ENCODE measurements at regions not wholly inside any gene's neighbourhood (a gene's known extent, or its start where the extent isn't known, plus 50 kb on each side); places are given as distances from the start of the nearest gene placed in this dataset.

DNA sequence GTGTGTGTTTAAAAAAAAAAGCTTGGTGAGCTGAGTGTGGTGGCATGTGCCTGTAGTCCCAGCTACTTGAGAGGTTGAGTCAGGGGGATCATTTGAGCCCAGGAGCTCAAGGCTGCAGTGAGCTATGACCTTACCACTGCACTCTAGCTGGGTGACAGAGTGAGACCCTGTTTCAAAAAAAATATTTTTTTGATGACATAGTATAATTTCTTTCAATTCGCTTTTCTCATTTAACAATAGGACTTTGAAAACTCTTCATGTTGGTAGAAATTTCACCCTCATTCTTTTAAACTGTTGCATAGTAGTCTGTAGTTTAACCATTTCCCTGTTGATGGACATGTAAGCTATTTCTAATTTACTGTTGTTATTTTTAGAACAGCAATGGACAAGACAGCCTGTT, 55.7 kb upstream of the EXOC6 start:
- no peak for DNase-seq

Measured in hematopoietic multipotent progenitor cell treated with erythropoietin and hydrocortisone succinate and interleukin-3 and kit ligand, for 6 days (in vitro differentiated cells).